GM12864 (cell line): ENCODE measurements at regions not wholly inside any gene's neighbourhood (a gene's known extent, or its start where the extent isn't known, plus 50 kb on each side); places are given as distances from the start of the nearest gene placed in this dataset.
"Not testable (repeated sequence)": the region's sequence is repeated elsewhere in the genome, so short reads cannot be mapped to it uniquely, and the experiment has no call there.

Experiments used
- DNase-seq: peaks from one replicate; pipeline ENCODE4 v3.0.0-alpha.2; 2011; ENCODE audit warnings: low read depth
- H3K4me3 ChIP-seq: 2 replicates; pipeline ENCODE4 v1.5.1; 2011; ENCODE audit warnings: mild to moderate bottlenecking, low read depth, low read length, control low read depth
- TF ChIP-seq, protein P1 (sequence below): IDR thresholded peaks from 2 replicates; pipeline ENCODE4 v1.5.1; 2011; ENCODE audit warnings: low read depth, mild to moderate bottlenecking, moderate library complexity, low read length, control low read depth, inconsistent platforms; ENCODE audit errors: missing control alignments

DNA sequence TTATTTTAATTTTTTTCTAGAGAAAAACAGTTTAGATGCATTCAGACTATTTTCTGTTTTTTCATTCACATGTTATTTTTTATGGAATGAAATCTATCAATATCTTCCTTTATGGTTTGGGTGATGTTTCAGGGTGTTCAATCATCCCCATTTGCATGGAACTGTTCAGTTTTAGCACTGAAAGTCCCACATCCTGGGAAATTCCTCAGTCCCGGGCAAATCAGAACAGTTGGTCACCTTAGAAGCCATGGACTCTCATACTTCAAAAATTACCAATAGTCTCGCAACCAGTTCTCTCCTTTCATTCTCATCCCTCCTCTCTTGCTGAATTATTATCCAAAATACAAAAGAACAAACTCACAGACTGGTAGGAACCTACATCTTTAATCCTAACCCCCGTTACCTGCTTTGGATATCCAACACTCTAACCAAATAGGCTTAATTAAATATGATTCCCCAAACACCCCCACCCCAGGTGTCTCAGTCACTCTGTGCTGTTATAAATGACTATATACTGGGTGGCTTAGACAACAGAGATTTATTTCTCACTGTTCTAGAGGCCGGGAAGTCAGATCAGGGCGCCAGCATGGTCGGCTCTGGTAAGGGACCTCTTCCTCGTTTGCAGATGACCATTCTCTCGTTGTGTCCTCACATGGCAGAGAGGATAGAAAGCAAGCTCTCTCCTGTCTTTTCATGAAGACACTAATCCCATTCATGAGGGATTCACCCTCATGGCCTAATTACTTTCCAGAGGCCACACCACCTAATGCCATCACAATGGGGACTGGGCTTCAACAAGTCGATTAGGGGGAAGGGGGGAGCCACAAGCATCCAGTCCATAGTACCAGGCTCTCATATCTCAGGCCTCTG lies 57.7 kb upstream of the SLC1A4 start:
- no peak for DNase-seq
- H3K4me3 ChIP-seq, result peak overlapping the region; percentile 73
- TF ChIP-seq, protein P1, sequence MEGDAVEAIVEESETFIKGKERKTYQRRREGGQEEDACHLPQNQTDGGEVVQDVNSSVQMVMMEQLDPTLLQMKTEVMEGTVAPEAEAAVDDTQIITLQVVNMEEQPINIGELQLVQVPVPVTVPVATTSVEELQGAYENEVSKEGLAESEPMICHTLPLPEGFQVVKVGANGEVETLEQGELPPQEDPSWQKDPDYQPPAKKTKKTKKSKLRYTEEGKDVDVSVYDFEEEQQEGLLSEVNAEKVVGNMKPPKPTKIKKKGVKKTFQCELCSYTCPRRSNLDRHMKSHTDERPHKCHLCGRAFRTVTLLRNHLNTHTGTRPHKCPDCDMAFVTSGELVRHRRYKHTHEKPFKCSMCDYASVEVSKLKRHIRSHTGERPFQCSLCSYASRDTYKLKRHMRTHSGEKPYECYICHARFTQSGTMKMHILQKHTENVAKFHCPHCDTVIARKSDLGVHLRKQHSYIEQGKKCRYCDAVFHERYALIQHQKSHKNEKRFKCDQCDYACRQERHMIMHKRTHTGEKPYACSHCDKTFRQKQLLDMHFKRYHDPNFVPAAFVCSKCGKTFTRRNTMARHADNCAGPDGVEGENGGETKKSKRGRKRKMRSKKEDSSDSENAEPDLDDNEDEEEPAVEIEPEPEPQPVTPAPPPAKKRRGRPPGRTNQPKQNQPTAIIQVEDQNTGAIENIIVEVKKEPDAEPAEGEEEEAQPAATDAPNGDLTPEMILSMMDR, result no peak

DNA sequence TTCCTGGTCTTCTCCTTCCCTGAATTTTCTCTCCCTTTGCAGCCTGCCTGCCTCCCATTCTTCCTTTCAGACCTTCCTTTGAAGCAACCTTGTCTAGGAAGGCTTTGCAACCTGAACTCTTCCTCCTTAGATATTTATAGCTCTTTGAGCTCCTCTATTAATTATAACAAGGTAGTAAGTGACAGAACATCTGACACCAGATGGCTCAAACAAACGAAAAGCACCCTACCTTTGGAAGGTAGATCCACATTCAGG lies 57.2 kb upstream of the SLC1A4 start:
- TF ChIP-seq, protein P1, result no peak
- H3K4me3 ChIP-seq, result peak overlapping the region; percentile 73
- no peak for DNase-seq

DNA sequence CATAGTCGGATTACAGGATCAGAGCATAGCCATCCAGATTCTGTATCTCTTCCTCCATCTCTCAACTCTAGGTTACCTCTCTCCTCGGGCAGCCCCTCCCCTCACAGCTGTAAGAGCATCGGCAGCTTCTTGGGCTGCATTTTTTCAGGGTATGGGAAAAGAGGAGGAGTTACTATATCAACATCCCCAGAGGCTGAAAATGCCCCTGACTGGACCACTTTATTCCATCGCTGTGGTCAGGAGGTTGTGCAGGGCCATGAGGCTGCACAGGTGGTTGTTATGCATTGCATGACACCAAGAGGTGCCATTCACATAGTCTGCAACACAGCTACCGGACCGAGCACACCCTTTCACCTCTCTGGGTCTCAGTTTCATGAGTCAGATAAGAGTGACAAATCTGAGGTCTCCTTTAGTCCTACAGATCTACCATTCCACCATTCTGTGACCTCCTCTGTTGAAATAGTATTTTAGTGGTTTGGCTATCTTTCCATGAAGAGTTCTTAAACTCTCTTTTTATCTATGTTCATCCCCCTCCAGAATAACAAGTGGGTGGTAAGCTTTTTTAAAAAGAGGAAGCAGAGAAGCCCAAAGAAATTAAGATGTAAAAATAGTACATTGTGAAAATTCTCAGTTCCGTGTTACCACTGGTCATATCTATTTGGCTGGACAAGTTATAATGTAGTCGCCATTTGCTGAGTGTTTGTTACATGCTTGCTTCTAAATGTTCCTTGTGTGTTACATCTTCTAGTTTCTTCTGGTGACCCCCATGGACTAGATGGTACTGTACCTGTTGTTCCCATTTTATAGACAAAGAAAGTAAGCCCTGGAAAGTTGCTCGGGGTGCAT lies 56.6 kb upstream of the SLC1A4 start:
- TF ChIP-seq, protein P1, result no peak
- DNase-seq, result peak; percentile 96
- peak overlapping the region; percentile 73 for H3K4me3 ChIP-seq

DNA sequence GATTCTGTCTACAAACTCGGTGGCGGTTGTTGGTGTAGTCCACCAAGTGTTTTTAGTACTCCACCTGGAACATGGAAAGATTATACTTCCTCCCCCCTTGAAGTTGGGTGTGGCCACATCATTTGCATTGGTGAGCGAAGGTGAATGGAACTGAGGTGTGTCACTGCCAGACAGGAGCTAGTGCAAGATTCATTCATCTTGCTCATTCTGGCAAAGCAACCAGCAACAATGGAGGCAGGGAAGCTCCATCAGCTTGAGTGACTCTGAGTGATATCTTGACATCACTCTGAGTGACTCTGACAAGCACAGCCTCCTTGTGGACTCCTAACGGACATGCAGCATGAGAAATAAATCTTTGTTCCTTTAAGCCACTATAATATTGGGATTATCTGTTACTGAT lies 54.7 kb upstream of the SLC1A4 start:
- no peak overlapping the region for H3K4me3 ChIP-seq
- TF ChIP-seq, protein P1, result peak; percentile 35
- DNase-seq, result peak; percentile 67

DNA sequence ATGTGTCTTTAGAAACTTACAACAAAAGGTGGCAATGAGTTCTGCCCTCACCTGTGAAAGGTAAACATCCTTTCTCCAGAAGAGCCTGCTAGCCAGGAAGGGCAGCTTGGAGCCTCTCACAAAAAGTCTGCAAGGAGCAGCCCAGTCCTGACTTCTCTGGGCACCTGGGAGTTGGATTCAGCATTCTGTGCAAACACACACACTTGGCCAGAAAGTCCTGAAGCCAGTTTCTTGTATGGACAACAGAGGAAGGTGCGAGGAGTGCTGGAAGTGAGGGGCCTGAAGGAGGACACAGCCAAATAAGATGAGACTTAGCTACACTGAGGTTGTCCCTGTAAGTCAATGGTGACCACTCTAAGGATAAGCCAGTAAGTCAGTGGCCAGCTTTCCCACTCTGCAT lies 52.4 kb upstream of the SLC1A4 start:
- H3K4me3 ChIP-seq, result peak overlapping the region; percentile 52; the same call in 1 of the 2 replicates
- TF ChIP-seq, protein P1, result no peak

DNA sequence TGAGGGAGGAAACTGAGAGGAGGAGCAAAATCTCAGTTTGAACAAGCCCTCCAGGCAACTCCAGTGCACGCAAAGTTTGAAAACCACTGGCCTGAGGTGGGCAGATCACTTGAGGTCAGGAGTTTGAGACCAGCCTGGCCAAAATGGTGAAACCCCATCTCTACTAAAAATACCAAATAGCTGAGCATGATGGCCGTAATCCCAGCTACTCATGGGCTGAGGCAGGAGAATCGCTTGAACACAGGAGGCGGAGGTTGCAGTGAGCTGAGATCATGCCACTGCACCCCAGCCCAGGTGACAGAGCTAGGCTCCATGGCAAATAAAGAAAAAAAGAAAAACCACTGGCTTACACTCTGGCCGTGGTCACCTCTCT lies 51.9 kb upstream of the SLC1A4 start:
- H3K4me3 ChIP-seq, result peak overlapping the region; percentile 52
- not testable (repeated sequence) for DNase-seq

More for the DNA sequence above, 52.4 kb upstream of the SLC1A4 start:
- DNase-seq, result no peak

DNA sequence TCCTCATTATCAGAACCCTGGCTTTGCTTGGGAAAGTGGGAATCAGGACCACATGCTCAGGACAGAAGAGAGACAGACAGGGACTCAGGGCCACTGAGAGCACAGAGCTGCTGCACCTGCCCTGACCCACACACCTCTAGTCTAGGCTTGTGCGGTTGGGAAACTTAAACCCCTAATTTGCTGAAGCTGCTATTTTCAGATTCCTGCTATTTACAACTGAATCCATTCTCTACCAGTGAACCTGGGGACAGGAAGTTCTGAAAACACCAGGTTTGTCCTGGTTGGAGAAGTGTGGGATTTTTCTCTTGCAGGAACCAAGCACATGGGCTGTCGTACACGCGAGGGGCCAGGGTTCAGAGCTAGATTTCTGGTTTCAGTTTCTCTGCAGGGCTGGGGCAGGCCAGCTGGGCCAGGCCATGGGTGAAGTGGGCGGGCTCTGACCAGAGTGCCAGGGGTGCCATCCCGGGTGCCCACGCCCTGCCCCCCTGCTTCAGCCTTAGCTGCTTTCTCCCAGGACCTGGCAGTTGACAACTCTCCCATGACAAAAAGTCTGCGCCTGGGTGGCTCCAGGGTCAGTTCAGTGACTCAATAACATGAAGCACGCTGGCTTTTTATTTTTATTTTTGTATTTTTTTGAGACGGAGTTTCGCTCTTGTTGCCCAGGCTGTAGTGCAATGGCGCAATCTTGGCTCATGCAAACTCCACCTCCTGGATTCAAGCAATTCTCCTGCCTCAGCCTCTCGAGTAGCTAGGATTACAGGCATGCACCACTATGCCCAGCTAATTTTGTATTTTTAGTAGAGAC lies 51.3 kb upstream of the SLC1A4 start:
- TF ChIP-seq, protein P1, result no peak
- H3K4me3 ChIP-seq, result peak overlapping the region; percentile 52
- DNase-seq, result peak; percentile 50
